H1 (cell line): ENCODE measurements at regions not wholly inside any gene's neighbourhood (a gene's known extent, or its start where the extent isn't known, plus 50 kb on each side); places are given as distances from the start of the nearest gene placed in this dataset.

ENCODE experiments used
- BCL11A ChIP-seq, 2 experiments: IDR thresholded peaks; one replicate each; pipeline ENCODE4 v1.6.1; 2011; ENCODE audit warnings: low read depth in 2 of 2, low read length in 2 of 2, mild to moderate bottlenecking in 2 of 2
- CHD2 ChIP-seq: IDR thresholded peaks from 2 replicates; pipeline ENCODE4 v1.6.1; 2012; ENCODE audit warnings: low read length, improper control_type of control experiment
- RAD21 ChIP-seq, 2 experiments: IDR thresholded peaks in 1 of 2; conservative IDR thresholded peaks in 1 of 2; 2 replicates each; pipeline ENCODE4 v1.6.1; 2011; ENCODE audit warnings: low read depth in 2 of 2, low read length in 2 of 2, improper control_type of control experiment in 1 of 2, inconsistent platforms in 1 of 2, mild to moderate bottlenecking in 1 of 2, moderate library complexity in 1 of 2
- RXRA ChIP-seq: IDR thresholded peaks from 2 replicates; pipeline ENCODE4 v1.6.1; 2011; ENCODE audit warnings: low read depth, mild to moderate bottlenecking, low read length, moderate library complexity; ENCODE audit not compliant: insufficient read depth
- SP1 ChIP-seq: IDR thresholded peaks from 2 replicates; pipeline ENCODE4 v1.6.1; 2011; ENCODE audit warnings: low read depth, low read length
- YY1 ChIP-seq: IDR thresholded peaks from 2 replicates; pipeline ENCODE4 v1.6.1; 2011; ENCODE audit warnings: low read depth, mild to moderate bottlenecking, low read length

GRCh38 chr2:225765820-225766219 lies 366.3 kb downstream of the NYAP2 start:
- TF ChIP-seq BCL11A (IDR thresholded peaks at IDR 0.05; ENCODE audit: low read depth in 2 of 2, low read length in 2 of 2) (no peak), YY1 (no peak), RXRA (no peak), SP1 (no peak), RAD21 (IDR thresholded peaks at IDR 0.05 in 1 of 2, conservative IDR thresholded peaks at IDR 0.05 in 1 of 2; ENCODE audit: low read depth in 2 of 2, low read length in 2 of 2) (no peak), CHD2 (no peak)
